Adrenal gland (tissue), 9 donors: ENCODE measurements at regions not wholly inside any gene's neighbourhood (a gene's known extent, or its start where the extent isn't known, plus 50 kb on each side); places are given as distances from the start of the nearest gene placed in this dataset.
A peak's percentile ranks its signal among the peaks of the same experiment; 100 is the strongest.

Experiments
- DNase-seq, 7 donors: peaks; one replicate each; pipeline ENCODE4 v3.0.0-alpha.2; 2019 to 2020
- H3K27ac ChIP-seq, 5 donors: fragments of 200-600 bp; sonication (generic) in 4 of 5; 1 replicate in 3 of 5; 2 replicates in 2 of 5; pipeline versions ENCODE4 v1.5.1 to v1.8.0; 2016 to 2020; ENCODE audit warnings: mild to moderate bottlenecking in 1 of 5
- H3K27me3 ChIP-seq: fragments of 200-600 bp; 2 replicates; pipeline ENCODE4 v1.8.0; 2021
- H3K36me3 ChIP-seq, 2 donors: fragments of 200-600 bp; replicated peaks in 1 of 2; 1 replicate in 1 of 2; 2 replicates in 1 of 2; pipeline versions ENCODE4 v1.5.1 to v1.8.0; 2018 to 2022
- H3K4me1 ChIP-seq, 2 donors: fragments of 200-600 bp; replicated peaks in 1 of 2; 1 replicate in 1 of 2; 2 replicates in 1 of 2; pipeline versions ENCODE4 v1.5.1 to v1.8.0; 2018 to 2021
- H3K4me3 ChIP-seq, 4 donors: fragments of 200-600 bp; sonication (generic) in 3 of 4; one replicate each; pipeline ENCODE4 v1.5.1; 2016 to 2018
- H3K9me3 ChIP-seq, 3 donors: fragments of 200-600 bp; sonication (generic) in 1 of 3; replicated peaks in 1 of 3; 1 replicate in 2 of 3; 2 replicates in 1 of 3; pipeline versions ENCODE4 v1.5.1 to v1.8.0; 2016 to 2021
- CTCF ChIP-seq, 6 experiments: fragments of 450-650 bp in 4 of 6; fragments of 200-600 bp in 2 of 6; sonication (generic) in 1 of 6; IDR thresholded peaks; 1 replicate in 5 of 6; 2 replicates in 1 of 6; pipeline versions ENCODE4 v1.5.1 to v1.8.0; 2016 to 2021; ENCODE audit warnings: antibody characterized with exemption in 6 of 6, mild to moderate bottlenecking in 2 of 6, moderate library complexity in 1 of 6
- POLR2A ChIP-seq, 2 donors: fragments of 450-650 bp; IDR thresholded peaks; one replicate each; pipeline ENCODE4 v1.6.1; 2017; ENCODE audit warnings: antibody characterized with exemption in 2 of 2, mild to moderate bottlenecking in 2 of 2, moderate library complexity in 1 of 2
- WGBS, 4 donors: extraction: QIAGEN DNeasy Blood & Tissue Kit in 2 of 4; methylation state at CpG; one replicate each; pipeline versions ENCODE4 v1.1.5 to v1.1.7; 2013 to 2017; 5-methylcytosine and 5-hydroxymethylcytosine counted together
- intact Hi-C, 2 donors: fragments of 100-400 bp; cut with DNase I; formaldehyde crosslinking; loops; one replicate each; pipeline versions ENCODE4 v1.14.1 to v1.15.0; 2022 to 2023
- donor health status: healthy with polysubstance abuse.
- donor health status: Bipolar disorder and iron deficiency.
- donor health status: DM: yes; HTN: yes; CAD: no.
- donor health status: DM: no; HTN: no; CAD: no.
- donor health status: DM: no; HTN: no; CAD: no.

- Histone ChIP-seq H3K27me3 (no peaks in the 10 kb centered on the region), H3K4me1 (no peaks in the 10 kb centered on the region), H3K4me3 (no peak overlapping the region), H3K9me3 (peaks cover 0 to 5% (median 0%) of the 10 kb centered on the region in 3 donors), H3K36me3 (no peaks in the 10 kb centered on the region), H3K27ac (no peak overlapping the region)
- intact Hi-C loops = no loop called here
- no peak for DNase-seq
- WGBS, 4 donors = 66 to 71% (median 68%) methylated on average over 2 of the region's 2 CpGs
- TF ChIP-seq CTCF (IDR thresholded peaks at IDR 0.05) (peak in 1 of 6 experiments; percentile 22), POLR2A (IDR thresholded peaks at IDR 0.05) (no peak)
Measured at GRCh38 chr5:13278148-13278547, 666.3 kb downstream of the DNAH5 start.

DNA sequence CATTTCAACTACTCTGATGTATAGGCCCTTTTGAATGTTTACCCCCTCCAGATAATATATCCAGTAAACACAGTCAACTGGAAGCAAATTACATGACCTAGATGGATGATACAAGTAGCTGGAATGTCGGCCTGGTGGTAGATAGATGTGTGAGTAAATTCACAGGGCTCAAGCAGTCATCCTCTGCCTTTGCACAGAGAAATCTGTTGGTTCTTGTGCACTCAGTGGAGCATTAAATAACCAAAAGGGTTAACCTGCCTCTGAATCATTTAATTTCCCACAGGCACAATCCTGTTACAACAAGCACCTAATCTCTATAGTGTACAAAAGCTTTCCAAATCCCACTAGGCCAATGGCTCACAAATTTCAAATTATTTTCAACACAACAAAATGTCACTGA, 668.3 kb downstream of the DNAH5 start:
- no peaks in the 10 kb centered on the region for H3K4me1 ChIP-seq
- DNase-seq = no peak
- no peaks in the 10 kb centered on the region for H3K27me3 ChIP-seq
- no peaks in the 10 kb centered on the region for H3K36me3 ChIP-seq
- TF ChIP-seq POLR2A (IDR thresholded peaks at IDR 0.05) (no peak), CTCF (IDR thresholded peaks at IDR 0.05) (no peak)
- H3K27ac ChIP-seq = no peak overlapping the region
- peaks cover 0 to 5% (median 0%) of the 10 kb centered on the region in 3 donors for H3K9me3 ChIP-seq
- WGBS, 4 donors = 44 to 77% (median 54%) methylated on average over 1 of the region's 1 CpG
- intact Hi-C loops = no loop called here
- no peak overlapping the region for H3K4me3 ChIP-seq

DNA sequence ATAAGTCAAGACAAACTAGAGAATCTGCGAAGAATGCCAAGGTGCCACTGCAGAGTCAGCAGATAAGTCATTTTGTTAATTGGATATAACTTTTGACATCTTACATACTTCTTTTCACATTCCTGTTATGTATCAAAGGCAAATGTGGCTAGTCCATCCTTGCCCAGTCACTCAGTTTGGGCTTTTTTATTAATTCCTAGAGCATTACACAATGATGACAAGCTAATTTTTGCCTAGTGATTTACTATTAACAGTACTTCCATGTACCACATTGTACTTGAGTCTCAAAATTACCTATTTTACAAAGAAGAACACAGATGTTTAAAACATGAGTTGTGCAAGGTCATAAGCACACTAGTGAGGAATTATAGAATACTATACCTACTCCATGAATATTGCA, 680.8 kb downstream of the DNAH5 start:
- no peaks in the 10 kb centered on the region for H3K27me3 ChIP-seq
- H3K27ac ChIP-seq = no peak overlapping the region
- TF ChIP-seq CTCF (IDR thresholded peaks at IDR 0.05) = no peak
- no peak for TF ChIP-seq POLR2A (IDR thresholded peaks at IDR 0.05)
- no peaks in the 10 kb centered on the region for H3K36me3 ChIP-seq
- DNase-seq = no peak
- H3K9me3 ChIP-seq = no peaks in the 10 kb centered on the region
- intact Hi-C loops = no loop called here
- no peaks in the 10 kb centered on the region for H3K4me1 ChIP-seq
- 82 to 96% (median 91%) methylated on average over 1 of the region's 1 CpG for WGBS, 4 donors
- no peak overlapping the region for H3K4me3 ChIP-seq

- Histone ChIP-seq H3K9me3 (no peaks in the 10 kb centered on the region), H3K27me3 (no peaks in the 10 kb centered on the region), H3K4me3 (no peak overlapping the region), H3K27ac (no peak overlapping the region), H3K36me3 (no peaks in the 10 kb centered on the region), H3K4me1 (no peaks in the 10 kb centered on the region)
- DNase-seq = no peak
- intact Hi-C loops = loop anchor here in 1 of 2 donors (10.0 kb wide), 1 partner anchor 222 kb away; no protein-coding TSS in a partner anchor
- no peak for TF ChIP-seq CTCF (IDR thresholded peaks at IDR 0.05)
- no peak for TF ChIP-seq POLR2A (IDR thresholded peaks at IDR 0.05)
Measured at GRCh38 chr5:13253111-13253510, 691.4 kb downstream of the DNAH5 start.
